EL (cell line): ENCODE measurements at regions not wholly inside any gene's neighbourhood (a gene's known extent, or its start where the extent isn't known, plus 50 kb on each side); places are given as distances from the start of the nearest gene placed in this dataset.
"Not testable (repeated sequence)": the region's sequence is repeated elsewhere in the genome, so short reads cannot be mapped to it uniquely, and the experiment has no call there.

Experiments used
- DNase-seq: peaks from one replicate; pipeline ENCODE4 v3.0.0-alpha.2; 2016

DNA sequence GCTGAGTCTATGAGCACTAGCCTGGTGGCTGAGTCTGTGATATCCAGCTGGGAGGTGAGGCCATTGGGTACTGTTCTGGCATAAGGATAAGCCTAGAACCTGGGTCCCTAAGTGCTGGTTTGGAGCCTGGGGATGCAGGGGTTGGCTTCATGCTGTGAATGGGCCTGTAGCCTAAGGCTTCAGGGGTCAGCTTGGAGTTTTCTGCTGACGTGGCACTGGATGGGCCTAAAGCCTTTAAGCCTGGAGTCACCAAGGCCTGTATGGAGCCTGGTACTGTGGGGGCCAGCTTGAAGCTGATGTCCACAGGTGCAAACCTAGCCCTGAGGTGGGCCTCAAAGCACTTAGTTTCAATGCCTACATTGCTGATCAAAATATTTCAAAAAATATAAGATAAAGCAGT lies 979.6 kb upstream of the POU3F4 start:
- no peak for DNase-seq

DNA sequence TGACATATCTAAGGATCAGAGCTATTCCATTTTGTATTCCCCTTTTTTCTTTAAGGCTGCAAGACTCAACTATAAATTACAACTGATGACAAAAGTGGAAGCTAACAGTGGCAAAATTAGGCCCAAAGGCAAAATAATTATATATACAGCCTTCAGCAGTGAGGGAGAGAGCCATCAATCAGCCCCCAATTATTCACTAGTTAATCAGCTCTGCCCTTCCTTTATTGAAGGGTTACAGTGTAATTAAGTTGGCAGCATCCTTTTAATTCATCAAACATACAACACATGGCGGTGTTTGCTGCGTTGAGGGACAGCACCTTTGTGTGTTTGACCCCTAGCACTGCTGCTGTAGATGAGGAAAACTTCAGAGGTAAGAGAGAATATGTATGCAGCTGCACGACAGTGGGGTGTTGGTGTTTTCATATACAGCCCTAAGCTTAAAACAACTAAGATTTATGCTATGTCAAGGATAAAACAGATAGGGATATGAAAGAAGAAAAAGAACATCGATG lies 973.9 kb upstream of the POU3F4 start:
- DNase-seq = no peak

DNA sequence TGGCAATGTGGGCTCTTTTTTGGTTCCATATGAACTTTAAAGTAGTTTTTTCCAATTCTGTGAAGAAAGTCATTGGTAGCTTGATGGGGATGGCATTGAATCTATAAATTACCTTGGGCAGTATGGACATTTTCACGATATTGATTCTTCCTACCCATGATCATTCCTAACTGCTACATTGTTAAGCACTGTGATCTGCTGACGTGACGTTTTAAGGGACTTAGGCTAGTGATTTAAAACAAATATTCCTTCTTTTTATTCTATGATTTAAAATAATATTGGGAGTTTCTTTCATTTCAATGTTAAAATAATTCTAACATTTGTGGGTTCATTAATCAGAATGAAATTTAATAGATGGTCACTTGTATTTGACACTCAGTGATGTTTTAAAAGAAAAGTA lies 970.9 kb upstream of the POU3F4 start:
- DNase-seq = not testable (repeated sequence)

DNA sequence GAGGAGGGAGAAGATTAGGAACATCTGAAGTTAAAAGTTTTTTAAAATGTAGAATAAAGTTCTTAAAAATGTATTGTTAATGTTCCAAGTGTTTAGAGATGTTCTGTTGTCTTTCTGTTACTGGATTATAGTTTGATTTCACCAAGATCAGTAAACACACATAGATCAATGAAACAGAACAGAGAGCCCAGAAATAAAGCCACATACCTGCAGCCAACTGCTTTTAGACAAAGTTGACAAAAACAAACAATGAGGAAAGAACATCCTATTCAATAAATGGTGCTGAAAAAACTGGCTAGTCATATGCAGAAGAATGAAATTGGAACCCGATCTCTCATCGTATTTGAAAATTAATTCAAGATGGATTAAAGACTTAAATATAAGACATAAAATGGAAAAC lies 966.3 kb upstream of the POU3F4 start:
- DNase-seq = no peak

DNA sequence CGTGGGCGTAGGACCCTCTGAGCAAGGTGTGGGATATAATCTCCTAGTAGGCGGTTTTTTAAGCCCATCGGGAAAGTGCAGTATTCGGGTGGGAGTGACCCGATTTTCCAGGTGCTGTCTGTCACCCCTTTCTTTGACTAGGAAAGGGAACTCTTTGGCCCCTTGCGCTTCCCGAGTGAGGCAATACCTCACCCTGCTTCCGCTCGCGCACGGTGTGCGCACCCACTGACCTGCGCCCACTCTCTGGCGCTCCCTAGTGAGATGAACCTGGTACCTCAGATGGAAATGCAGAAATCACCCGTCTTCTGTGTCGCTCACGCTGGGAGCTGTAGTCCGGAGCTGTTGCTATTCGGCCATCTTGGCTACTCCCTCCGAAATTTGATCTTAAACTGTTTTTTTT lies 955.9 kb upstream of the POU3F4 start:
- not testable (repeated sequence) for DNase-seq

DNA sequence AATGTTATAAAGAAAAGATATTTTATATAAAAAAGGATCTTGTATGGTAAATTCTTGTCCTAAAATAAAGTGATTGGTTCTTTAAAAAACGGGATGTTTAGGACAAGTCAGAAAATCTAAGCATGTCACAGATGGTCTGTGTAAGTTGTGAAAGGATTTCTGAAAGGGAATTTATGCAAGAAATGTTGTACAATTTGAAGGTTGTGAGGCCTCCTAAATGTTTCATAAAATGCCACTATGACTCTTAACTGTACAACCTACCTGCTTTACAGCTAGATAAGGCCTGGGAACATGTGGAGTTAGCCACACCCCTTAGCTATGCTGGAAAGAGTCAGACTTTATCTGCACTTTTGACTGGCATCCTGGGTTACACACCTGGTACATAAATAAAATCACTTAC lies 951.5 kb upstream of the POU3F4 start:
- no peak for DNase-seq

DNA sequence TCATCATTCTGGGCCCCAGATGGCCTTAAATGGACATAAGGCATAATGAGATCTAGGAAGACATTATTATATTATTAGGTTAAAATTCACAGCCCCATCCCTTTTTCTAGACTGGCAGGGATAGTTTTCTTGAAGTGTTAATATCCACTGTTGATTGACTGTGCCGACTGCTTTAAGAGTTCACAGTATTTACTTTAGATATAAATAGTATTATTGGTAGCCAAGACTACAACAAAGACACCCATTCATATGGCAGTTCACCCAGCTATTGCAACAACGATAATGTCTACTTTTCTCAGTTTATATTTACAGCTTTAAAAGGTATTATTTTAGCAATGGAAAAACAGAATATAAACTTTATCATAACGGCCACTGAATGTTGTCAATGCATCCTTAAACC lies 922.2 kb upstream of the POU3F4 start:
- no peak for DNase-seq

DNA sequence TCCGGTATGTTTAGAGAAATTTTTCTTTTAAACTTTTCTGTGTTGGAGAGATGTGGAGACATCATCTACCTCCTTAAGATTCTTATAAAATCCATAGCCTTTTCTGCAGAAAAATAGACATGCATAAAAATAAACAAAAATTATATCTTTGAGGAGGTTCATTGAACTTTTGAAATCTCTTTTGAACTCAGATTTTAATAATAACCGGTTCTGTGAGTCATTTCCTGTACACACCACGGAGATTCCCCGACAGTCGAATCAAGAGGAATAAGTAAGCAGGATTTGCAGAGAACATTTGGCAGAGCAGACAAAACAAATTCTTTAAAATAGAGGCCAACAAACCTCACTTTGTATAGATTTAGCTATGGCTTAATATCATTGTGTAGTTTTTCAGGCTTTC lies 918.7 kb upstream of the POU3F4 start:
- DNase-seq = no peak

DNA sequence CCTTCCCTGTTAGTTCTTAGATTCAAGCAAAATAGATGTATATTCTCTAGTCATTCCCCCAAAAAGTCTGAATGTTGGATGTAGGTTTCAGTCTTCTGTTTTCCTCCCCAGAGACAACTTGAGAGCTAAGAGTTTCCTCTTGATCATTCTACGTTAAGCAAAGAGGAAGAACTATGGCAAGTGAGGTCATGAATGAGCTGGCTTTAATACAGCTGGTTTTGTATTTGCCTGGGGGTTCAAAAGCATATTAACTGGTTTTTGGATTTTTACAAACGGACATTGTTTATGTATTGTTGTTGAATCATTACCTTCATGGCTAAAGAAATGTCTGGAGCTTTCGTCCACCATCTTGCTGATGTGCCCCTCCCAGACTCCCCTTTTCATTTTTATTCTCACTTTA lies 916.7 kb upstream of the POU3F4 start:
- DNase-seq = no peak

DNA sequence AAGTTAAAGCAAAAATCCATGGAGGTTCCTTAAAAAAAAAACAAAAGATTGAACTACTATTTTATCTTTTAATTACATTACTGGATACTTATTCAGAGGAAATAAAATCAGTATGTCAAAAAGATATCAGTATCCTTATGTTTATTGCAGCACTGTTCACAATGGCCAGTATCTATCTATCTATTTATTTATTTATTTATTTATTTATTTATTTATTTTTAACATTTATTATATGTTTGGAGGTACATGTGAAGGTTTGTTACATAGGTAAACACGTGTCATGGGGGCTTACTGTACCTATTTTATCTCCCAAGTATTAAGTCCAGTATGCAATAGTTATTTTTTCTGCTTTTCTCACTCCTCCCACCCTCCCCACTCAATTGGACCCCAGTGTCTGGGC lies 881.1 kb upstream of the POU3F4 start:
- no peak for DNase-seq

DNA sequence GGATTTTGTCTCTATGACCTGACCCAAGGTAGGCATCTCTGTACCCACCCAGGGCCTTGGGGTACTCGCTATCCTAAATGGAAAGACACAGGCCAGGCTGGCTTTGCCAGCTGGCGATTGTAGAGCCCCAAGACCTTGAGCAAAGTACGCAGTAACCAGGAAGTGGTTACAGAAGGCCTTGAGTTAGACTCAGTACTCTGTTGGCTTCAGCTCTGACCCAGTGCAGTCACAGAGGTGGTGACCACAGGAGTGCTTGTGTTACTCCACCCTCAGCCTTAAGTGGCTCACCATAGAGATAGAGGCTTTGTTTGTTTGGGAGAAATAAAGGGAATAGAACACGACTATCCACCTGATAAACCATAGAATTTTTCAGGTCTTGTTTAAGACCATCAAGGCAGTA lies 880.5 kb upstream of the POU3F4 start:
- DNase-seq = no peak

DNA sequence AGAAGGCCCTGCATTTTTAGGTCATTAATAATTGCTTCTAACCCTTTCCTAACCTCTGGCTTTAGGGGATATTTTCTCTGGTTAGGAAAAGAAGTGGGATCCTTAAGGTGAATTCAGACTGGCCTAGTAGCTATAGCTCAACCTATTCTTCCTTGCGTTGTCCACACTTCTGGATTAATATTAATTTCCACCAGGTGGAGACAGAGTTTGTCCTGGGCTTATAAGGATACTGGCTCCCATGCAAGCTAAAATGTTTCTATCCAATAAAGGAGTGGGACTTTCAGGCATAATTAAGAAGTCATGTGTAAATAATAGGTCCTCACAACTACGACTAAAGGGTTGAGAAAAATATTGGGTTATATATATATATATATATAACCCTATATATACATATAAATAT lies 860.0 kb upstream of the POU3F4 start:
- DNase-seq = no peak

DNA sequence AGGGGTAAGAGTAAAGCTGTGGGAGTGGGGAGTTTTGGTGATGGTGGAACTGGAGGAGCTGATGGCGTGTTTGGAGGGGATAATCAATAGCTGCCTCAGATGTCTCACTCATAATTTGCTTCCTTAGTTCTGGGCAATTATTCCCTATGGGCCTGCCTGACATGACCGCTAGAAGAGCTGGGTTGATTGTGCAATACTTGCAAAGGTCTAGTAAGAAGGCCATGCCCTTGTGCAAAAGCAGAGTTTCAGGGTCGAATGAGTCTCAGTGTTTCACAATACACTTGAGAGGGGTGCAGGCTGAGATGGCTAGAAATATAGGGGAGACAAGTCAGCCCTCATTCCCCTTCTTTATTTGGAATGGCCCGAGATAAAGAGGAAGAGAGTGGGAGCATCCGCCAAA lies 858.4 kb upstream of the POU3F4 start:
- no peak for DNase-seq

DNA sequence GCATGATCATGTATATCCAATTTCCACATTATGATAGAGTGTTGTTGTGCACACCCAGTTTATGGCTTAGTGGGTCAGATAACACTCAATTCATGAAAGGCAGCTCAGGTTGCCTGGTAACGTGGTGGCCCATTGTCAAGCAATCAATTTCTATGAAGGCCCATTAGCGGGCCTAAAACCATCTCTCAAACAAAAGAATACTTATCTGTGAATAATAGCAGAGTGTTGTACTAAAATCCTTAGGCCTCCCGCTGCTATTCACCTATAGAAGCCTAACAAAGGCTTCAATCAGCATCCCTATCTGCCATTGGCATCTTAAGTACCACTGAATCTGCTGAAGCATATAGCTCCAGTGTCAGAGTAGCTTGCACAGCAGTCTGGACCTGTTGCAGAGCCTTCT lies 849.6 kb upstream of the POU3F4 start:
- DNase-seq = no peak

DNA sequence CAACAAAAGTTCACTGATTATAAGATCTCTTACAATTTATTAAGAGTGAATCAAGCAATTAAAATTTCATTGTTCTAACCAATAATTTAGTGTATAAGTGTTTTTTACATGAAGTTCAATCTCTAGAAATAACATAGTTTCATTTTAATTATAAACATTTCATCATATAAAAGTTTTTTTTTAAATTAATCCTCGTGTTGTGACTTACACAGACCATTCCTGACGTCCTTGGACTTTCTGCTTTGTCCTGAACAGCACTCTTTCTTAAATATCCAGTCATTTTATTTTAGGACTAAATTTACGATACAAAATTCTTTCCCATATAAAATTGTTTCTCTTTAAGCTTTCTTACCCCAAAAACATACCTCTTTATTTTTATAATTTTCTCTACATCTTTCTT lies 841.7 kb upstream of the POU3F4 start:
- no peak for DNase-seq

DNA sequence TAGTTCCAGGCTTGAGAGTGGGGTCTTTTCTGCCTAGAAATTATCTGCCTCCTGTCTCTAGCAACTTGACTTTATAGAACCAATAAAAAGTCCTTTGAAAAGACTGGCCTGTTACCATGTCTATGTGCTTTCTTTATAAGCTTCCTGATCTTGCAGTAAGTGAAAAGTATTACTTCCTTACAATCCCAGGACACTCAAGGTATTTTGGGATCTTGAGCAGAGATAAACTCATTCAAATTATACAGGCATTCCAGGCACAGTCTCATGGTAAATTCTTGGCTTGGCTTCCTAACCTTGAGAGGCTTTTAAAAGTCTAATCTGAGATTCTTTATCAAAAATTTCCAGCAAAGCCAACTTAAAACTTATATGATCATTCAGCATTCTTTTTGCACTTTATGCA lies 833.0 kb upstream of the POU3F4 start:
- no peak for DNase-seq

DNA sequence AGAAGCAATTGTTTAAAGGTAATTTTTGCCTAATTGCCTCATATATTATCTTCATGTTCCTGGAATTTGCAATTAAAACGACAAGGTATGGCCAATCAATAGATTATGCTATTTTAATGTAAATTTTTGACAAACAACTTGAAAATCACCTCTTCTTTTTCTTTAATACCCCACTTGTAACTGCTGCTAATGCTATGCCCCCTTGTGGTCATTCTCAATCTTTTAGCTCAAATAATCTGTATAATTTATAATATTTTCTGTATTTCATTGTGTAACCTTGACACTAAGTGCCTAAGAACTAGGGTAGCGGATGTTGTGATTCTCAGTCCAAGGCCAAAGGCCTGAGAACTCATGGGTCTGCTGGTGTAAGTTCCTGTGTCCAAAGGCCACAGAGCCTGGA lies 831.7 kb upstream of the POU3F4 start:
- DNase-seq = no peak

DNA sequence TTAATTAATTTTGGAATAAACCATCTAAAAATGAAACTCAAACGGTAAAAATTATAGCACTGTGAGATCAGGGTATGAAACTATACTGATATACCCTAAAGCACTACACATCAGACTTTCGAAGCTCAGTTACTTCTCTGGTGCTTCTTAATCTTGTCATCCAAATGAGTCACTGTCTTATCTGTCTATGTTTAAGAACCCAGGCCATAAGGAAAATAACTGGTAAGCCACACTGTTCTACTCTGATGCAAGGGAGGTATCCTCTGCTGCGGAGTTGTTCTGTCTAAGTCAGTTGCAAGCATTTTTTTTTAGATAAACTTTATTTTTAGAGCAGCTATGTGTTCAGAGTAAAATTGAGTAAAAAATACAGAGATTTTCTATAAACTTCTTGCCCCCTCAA lies 830.8 kb upstream of the POU3F4 start:
- DNase-seq = no peak

DNA sequence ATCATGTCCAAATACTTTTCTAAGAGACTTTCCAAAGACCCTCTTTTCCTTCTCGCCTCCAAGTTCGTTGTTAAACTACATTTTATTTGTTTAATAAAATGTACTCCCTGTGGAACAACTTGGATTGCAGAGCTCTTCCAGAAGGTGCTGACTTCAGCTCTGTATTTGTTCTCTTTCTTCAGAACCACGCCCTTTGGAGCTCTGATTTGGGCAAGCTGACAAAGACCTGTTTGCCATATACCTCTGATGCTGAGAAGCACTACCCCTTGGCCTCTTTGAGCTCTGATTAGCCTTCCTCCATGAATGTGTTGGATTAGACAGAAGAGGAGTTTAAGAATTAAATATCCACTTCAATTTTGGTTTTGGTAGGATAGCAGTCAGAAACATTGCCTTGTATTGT lies 815.1 kb upstream of the POU3F4 start:
- no peak for DNase-seq

DNA sequence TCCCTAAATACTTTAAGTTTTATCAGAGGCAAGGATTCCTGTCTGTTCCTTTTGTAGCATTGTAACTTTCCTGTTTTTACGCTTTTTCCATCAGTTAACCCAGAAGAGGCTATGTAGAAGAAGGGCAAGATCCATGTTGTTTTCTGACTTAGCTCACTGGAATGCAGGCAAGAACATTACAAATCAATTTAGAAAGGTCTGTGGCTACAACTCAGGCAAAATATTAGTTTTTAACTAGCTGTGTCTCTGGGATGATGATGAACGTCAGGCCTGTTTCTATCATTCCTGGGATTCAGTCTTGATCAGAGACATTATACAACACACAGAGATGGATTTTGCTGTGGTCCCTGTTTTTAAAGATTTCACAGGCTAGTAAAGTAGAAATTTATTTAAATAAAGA lies 813.0 kb upstream of the POU3F4 start:
- DNase-seq = no peak

DNA sequence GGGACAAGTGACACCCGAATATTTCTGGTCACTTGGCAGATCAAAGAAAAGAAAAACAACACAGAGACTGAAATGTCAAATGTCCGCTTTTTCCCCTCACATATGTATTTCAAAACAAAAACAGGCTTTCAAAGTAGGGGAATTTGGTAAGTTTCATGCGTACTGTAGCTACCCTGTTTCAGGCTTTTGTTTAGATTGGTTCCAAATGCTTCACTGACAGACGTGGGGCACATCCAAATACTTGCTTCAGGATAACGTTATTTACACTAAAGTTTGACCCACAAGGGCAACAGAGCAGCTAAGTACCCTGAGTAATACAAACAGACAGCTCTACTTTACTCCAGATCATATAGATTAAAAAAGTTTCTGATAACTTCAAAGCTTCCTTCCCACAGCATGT lies 804.5 kb upstream of the POU3F4 start:
- no peak for DNase-seq

DNA sequence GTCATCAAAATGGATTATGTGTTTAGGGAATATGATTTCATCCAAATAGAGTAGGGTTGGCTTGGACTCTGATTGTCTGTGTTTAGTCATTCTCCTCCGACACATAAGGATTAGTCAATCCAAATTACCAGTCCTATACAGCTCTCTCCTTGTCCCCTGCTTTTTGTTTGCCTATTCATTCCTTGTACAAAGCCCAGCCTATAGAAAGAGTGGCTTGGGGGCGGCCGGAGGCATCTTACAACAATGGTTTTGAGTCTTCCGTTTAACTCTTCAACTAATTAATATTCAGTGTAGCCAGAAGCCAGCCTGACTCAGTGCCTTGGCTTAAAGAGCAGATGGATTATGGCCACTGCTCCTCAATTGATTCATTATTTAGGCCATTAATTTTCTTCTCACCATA lies 796.6 kb upstream of the POU3F4 start:
- DNase-seq = no peak

DNA sequence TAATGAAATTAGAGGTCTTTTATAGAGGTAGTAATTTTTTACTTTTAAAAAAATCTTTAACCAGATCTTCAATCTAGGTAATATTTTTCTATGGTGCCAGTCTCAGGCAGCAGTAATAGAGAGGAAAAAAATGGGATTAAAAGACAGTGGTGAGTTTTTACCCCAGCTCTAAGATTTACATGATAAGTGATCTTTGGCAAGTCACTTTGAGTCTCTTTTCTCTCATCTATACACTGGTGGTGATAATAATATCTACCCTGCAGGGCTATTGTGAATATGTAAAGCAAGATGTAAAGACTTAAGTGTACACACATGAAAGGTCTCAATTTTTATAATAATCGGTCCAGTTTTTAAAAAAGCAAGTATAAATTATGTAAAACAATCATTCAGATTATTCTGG lies 786.2 kb upstream of the POU3F4 start:
- no peak for DNase-seq

DNA sequence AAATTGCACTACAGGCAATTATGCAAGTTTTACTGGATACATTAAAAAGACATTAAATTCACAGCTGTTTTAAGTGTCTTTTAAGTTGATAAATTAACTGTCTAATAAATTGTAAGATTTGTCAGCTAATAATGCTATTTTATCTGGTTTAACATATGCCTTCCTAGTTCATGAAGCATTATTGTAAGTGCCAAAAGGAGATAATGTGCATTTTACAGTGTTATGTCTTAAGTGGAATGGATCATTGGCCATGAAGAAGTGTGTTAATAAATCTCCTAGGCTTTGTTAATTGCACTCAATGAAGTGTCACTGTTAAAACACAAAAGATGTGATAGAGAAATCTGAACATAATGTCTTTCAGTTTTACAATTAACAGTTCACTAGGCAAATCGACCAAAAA lies 784.3 kb upstream of the POU3F4 start:
- no peak for DNase-seq

DNA sequence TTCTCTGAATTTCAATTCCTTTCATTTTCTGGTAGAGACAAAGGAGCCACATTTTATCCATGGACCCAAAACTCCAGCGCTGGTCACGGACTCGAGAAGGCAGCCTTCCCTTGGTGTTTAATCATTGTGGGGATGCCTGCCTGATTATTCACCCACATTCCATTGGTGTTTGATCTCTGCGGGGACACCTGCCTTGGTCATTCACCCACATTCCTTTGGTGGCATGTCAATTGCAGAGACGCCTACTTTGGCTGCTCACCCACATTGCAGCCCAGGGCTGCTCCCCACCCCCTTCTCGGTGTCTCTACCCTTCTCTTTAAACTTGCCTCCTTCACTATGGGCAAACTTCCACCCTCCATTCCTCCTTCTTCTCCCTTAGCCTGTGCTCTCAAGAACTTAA lies 780.7 kb upstream of the POU3F4 start:
- DNase-seq = not testable (repeated sequence)

DNA sequence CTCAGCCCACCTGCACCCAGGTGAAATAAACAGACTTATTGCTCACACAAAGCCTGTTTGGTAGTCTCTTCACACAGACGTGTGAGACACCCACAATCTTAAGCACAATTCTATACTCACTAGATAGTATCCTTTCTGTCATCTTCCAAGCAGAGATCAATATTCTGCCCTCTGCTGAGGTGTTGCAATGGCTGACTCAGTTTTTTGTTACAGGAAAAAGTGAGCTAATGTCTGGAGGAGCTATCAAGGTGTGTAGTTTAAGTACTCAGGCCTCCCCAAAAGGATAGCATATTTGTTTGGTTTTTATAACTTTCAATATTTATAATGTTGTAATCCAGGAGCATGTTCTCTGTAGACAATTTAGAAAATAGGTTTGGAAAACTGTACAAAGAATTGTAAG lies 775.2 kb upstream of the POU3F4 start:
- no peak for DNase-seq
